WTC11 (cell line): ENCODE measurements at regions not wholly inside any gene's neighbourhood (a gene's known extent, or its start where the extent isn't known, plus 50 kb on each side); places are given as distances from the start of the nearest gene placed in this dataset.

Experiments
- ATAC-seq: fragments of 200-7000 bp; cut with Tn5 transposase; 2 replicates; pipeline ENCODE4 v1.10.0; 2021; ENCODE audit warnings: mild to moderate bottlenecking, moderate library complexity
- CTCF ChIA-PET: fragments of 300-600 bp; sonication (Branson Sonifier 250); formaldehyde crosslinking; loops from one replicate; lab custom pipeline; 2021; ENCODE audit warnings: antibody characterized with exemption; lab: Charles Lee
- POLR2A ChIA-PET: fragments of 350-600 bp; sonication (Branson Sonifier 250); formaldehyde crosslinking; loops from one replicate; lab custom pipeline; 2021; ENCODE audit warnings: antibody characterized with exemption; lab: Charles Lee
- DNase-seq: peaks from one replicate; pipeline ENCODE4 v3.0.0; 2021; ENCODE audit warnings: low spot score
- H3K27ac Mint-ChIP-seq: 2 replicates; pipeline ENCODE4 v1.8.0; 2021; ENCODE audit warnings: mixed read lengths
- H3K27me3 Mint-ChIP-seq: 2 replicates; pipeline ENCODE4 v1.8.0; 2021; ENCODE audit warnings: low read depth, mild to moderate bottlenecking, moderate library complexity, mixed read lengths
- H3K36me3 Mint-ChIP-seq: 2 replicates; pipeline ENCODE4 v1.8.0; 2021; ENCODE audit warnings: mixed read lengths
- H3K4me1 Mint-ChIP-seq: 2 replicates; pipeline ENCODE4 v1.8.0; 2022; ENCODE audit warnings: mixed read lengths
- H3K4me3 Mint-ChIP-seq: 2 replicates; pipeline ENCODE4 v1.8.0; 2021; ENCODE audit warnings: mild to moderate bottlenecking, moderate library complexity, mixed read lengths
- H3K9me3 Mint-ChIP-seq: 2 replicates; pipeline ENCODE4 v1.8.0; 2021; ENCODE audit warnings: mixed read lengths
- CREM ChIP-seq: sonication (generic); formaldehyde crosslinking; IDR thresholded peaks from 2 replicates; pipeline ENCODE4 v1.8.1; 2022; ENCODE audit warnings: mild to moderate bottlenecking, missing genetic modification reagents, moderate library complexity
- FOXK1 ChIP-seq: sonication (generic); formaldehyde crosslinking; IDR thresholded peaks from 2 replicates; pipeline ENCODE4 v1.8.0; 2022; ENCODE audit warnings: mild to moderate bottlenecking, moderate library complexity, missing genetic modification reagents
- GTF2I ChIP-seq: fragments of 250-450 bp; sonication (Bioruptor Pico); conservative IDR thresholded peaks from 2 replicates; pipeline ENCODE4 v1.4.0; 2021; ENCODE audit warnings: mild to moderate bottlenecking
- IRF2 ChIP-seq: sonication (generic); formaldehyde crosslinking; IDR thresholded peaks from 2 replicates; pipeline ENCODE4 v1.8.0; 2022; ENCODE audit warnings: low read depth, missing genetic modification reagents, borderline replicate concordance
- KAT7 ChIP-seq: sonication (generic); formaldehyde crosslinking; IDR thresholded peaks from 2 replicates; pipeline ENCODE4 v1.8.1; 2023; ENCODE audit warnings: missing genetic modification reagents, mild to moderate bottlenecking, borderline replicate concordance
- MAX ChIP-seq: sonication (generic); formaldehyde crosslinking; IDR thresholded peaks from 2 replicates; pipeline ENCODE4 v1.8.0; 2022; ENCODE audit warnings: mild to moderate bottlenecking, missing genetic modification reagents
- OVOL2 ChIP-seq: fragments of 250-450 bp; sonication (Bioruptor Pico); IDR thresholded peaks from 2 replicates; pipeline ENCODE4 v1.9.0; 2021; ENCODE audit warnings: mild to moderate bottlenecking, borderline replicate concordance
- PRRX2 ChIP-seq: fragments of 250-450 bp; sonication (Bioruptor Pico); IDR thresholded peaks from 2 replicates; pipeline ENCODE4 v1.8.0; 2021; ENCODE audit warnings: mild to moderate bottlenecking
- RORB ChIP-seq: fragments of 250-450 bp; sonication (Bioruptor Pico); IDR thresholded peaks from 2 replicates; pipeline ENCODE4 v1.9.0; 2021; ENCODE audit warnings: mild to moderate bottlenecking
- TCF7 ChIP-seq: sonication (generic); formaldehyde crosslinking; IDR thresholded peaks from 2 replicates; pipeline ENCODE4 v1.8.0; 2022; ENCODE audit warnings: mild to moderate bottlenecking, low read depth, missing genetic modification reagents, moderate library complexity
- TEAD1 ChIP-seq: sonication (generic); formaldehyde crosslinking; IDR thresholded peaks from 2 replicates; pipeline ENCODE4 v1.8.0; 2022; ENCODE audit warnings: mild to moderate bottlenecking, missing genetic modification reagents
- TEAD4 ChIP-seq: sonication (generic); formaldehyde crosslinking; IDR thresholded peaks from 2 replicates; pipeline ENCODE4 v1.8.0; 2022; ENCODE audit warnings: mild to moderate bottlenecking, missing genetic modification reagents
- TP53 ChIP-seq: sonication (generic); formaldehyde crosslinking; IDR thresholded peaks from 2 replicates; pipeline ENCODE4 v1.8.1; 2023; ENCODE audit warnings: mild to moderate bottlenecking, missing genetic modification reagents
- ZNF219 ChIP-seq: sonication (generic); formaldehyde crosslinking; IDR thresholded peaks from 2 replicates; pipeline ENCODE4 v1.8.0; 2023; ENCODE audit warnings: missing genetic modification reagents, mild to moderate bottlenecking, borderline replicate concordance
- ZNF263 ChIP-seq: sonication (generic); formaldehyde crosslinking; IDR thresholded peaks from 2 replicates; pipeline ENCODE4 v1.8.1; 2022; ENCODE audit warnings: low read depth, mild to moderate bottlenecking, moderate library complexity, missing genetic modification reagents
- ZNF396 ChIP-seq: fragments of 250-450 bp; sonication (Bioruptor Pico); IDR thresholded peaks from 2 replicates; pipeline ENCODE4 v1.8.0; 2021; ENCODE audit warnings: mild to moderate bottlenecking, moderate library complexity, borderline replicate concordance
- ZNF671 ChIP-seq: fragments of 250-450 bp; sonication (Bioruptor Pico); IDR thresholded peaks from 2 replicates; pipeline ENCODE4 v1.8.0; 2021; ENCODE audit warnings: mild to moderate bottlenecking
- TF ChIP-seq, protein P1 (sequence below): sonication (generic); formaldehyde crosslinking; IDR thresholded peaks from 2 replicates; pipeline ENCODE4 v1.8.1; 2022; ENCODE audit warnings: mild to moderate bottlenecking, missing genetic modification reagents, moderate library complexity, borderline replicate concordance
- TF ChIP-seq, protein P2 (sequence below): sonication (generic); formaldehyde crosslinking; IDR thresholded peaks from 2 replicates; pipeline ENCODE4 v1.8.0; 2022; ENCODE audit warnings: mild to moderate bottlenecking, missing genetic modification reagents
- TF ChIP-seq, protein P3 (sequence below): sonication (generic); formaldehyde crosslinking; IDR thresholded peaks from 2 replicates; pipeline ENCODE4 v1.8.1; 2022; ENCODE audit warnings: low read depth, mild to moderate bottlenecking, moderate library complexity, missing genetic modification reagents, borderline replicate concordance
- TF ChIP-seq, protein P4 (sequence below): sonication (generic); formaldehyde crosslinking; IDR thresholded peaks from 2 replicates; pipeline ENCODE4 v1.8.1; 2022; ENCODE audit warnings: mild to moderate bottlenecking, moderate library complexity, missing genetic modification reagents

DNA sequence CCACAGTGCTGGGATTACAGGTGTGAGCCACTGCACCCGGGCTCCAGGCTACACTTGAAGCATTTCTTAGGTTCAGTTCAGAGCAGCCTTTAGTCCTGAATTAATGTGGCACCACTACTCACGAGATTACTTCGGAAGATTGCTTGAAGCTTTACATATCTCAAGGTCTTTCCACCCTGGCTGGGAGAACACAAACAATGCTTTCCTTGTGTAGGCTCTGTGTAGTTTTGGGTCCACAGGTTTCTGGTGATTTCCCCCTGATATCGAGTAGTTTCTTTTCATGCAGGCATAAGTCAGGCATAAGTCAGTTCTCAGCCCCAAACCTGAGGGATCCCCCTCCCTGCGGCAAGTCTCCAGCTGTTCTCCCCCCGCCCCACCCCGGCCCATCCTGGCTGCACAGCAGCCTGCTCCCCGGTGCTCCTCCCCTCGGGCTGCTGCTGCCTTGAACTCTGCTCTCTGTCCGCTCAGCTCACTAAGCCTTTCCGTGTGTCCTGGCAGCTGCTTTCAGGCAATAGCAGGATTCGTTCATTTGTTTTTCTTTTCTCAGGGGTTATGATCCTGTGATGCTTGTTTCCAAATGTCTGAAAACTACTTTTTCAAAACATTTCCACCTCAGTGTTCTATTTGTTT lies 417.7 kb downstream of the TMEM121 start:
- CTCF ChIA-PET = no interaction called here
- POLR2A ChIA-PET = no interaction called here
- peaks cover 79% of the 10 kb centered on the region for H3K9me3 Mint-ChIP-seq
- TF ChIP-seq ZNF671 (CRISPR knock-in tag) (no peak), FOXK1 (CRISPR knock-in tag) (no peak), ZNF263 (CRISPR knock-in tag) (no peak), CREM (CRISPR knock-in tag) (no peak), TEAD4 (CRISPR knock-in tag) (no peak), TCF7 (CRISPR knock-in tag) (no peak), OVOL2 (CRISPR knock-in tag) (no peak), TEAD1 (CRISPR knock-in tag) (no peak), MAX (no peak), ZNF219 (CRISPR knock-in tag) (no peak), IRF2 (CRISPR knock-in tag) (no peak)
- TF ChIP-seq, protein P1, sequence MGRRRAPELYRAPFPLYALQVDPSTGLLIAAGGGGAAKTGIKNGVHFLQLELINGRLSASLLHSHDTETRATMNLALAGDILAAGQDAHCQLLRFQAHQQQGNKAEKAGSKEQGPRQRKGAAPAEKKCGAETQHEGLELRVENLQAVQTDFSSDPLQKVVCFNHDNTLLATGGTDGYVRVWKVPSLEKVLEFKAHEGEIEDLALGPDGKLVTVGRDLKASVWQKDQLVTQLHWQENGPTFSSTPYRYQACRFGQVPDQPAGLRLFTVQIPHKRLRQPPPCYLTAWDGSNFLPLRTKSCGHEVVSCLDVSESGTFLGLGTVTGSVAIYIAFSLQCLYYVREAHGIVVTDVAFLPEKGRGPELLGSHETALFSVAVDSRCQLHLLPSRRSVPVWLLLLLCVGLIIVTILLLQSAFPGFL = no peak
- TF ChIP-seq, all 79 proteins: peak for 0
- Mint-ChIP-seq H3K27ac (no peak overlapping the region), H3K36me3 (peaks cover 83% of the 10 kb centered on the region), H3K27me3 (peaks cover 8% of the 10 kb centered on the region), H3K4me1 (no peaks in the 10 kb centered on the region), H3K4me3 (no peak overlapping the region)
- ATAC-seq (no peak), DNase-seq (no peak)

GRCh38 chr14:105944632-105945610 lies 418.5 kb downstream of the TMEM121 start:
- peaks cover 12% of the 10 kb centered on the region for H3K27me3 Mint-ChIP-seq
- DNase-seq = no peak
- ChIA-PET POLR2A (no interaction called here), CTCF (no interaction called here)
- TF ChIP-seq ZNF396 (CRISPR knock-in tag) = no peak
- TF ChIP-seq, protein P2, sequence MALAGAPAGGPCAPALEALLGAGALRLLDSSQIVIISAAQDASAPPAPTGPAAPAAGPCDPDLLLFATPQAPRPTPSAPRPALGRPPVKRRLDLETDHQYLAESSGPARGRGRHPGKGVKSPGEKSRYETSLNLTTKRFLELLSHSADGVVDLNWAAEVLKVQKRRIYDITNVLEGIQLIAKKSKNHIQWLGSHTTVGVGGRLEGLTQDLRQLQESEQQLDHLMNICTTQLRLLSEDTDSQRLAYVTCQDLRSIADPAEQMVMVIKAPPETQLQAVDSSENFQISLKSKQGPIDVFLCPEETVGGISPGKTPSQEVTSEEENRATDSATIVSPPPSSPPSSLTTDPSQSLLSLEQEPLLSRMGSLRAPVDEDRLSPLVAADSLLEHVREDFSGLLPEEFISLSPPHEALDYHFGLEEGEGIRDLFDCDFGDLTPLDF (CRISPR knock-in tag) = no peak
- no peak for TF ChIP-seq PRRX2 (CRISPR knock-in tag)
- TF ChIP-seq TP53 (CRISPR knock-in tag) = no peak
- no peak for TF ChIP-seq RORB (CRISPR knock-in tag)
- TF ChIP-seq KAT7 (CRISPR knock-in tag) = no peak
- TF ChIP-seq, protein P3, sequence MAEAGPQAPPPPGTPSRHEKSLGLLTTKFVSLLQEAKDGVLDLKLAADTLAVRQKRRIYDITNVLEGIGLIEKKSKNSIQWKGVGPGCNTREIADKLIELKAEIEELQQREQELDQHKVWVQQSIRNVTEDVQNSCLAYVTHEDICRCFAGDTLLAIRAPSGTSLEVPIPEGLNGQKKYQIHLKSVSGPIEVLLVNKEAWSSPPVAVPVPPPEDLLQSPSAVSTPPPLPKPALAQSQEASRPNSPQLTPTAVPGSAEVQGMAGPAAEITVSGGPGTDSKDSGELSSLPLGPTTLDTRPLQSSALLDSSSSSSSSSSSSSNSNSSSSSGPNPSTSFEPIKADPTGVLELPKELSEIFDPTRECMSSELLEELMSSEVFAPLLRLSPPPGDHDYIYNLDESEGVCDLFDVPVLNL = no peak
- no peak for TF ChIP-seq GTF2I (CRISPR knock-in tag)
- TF ChIP-seq ZNF219 (CRISPR knock-in tag) = no peak
- TF ChIP-seq, protein P4, sequence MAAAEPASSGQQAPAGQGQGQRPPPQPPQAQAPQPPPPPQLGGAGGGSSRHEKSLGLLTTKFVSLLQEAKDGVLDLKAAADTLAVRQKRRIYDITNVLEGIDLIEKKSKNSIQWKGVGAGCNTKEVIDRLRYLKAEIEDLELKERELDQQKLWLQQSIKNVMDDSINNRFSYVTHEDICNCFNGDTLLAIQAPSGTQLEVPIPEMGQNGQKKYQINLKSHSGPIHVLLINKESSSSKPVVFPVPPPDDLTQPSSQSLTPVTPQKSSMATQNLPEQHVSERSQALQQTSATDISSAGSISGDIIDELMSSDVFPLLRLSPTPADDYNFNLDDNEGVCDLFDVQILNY = no peak
- no peak overlapping the region for H3K27ac Mint-ChIP-seq
- ATAC-seq = no peak
- H3K36me3 Mint-ChIP-seq = peaks cover 81% of the 10 kb centered on the region
- no peak overlapping the region for H3K4me3 Mint-ChIP-seq
- H3K9me3 Mint-ChIP-seq = peaks cover 77% of the 10 kb centered on the region
- H3K4me1 Mint-ChIP-seq = no peaks in the 10 kb centered on the region
